GM19351 (cell line): ENCODE measurements at regions not wholly inside any gene's neighbourhood (a gene's known extent, or its start where the extent isn't known, plus 50 kb on each side); places are given as distances from the start of the nearest gene placed in this dataset.
"Not testable (repeated sequence)": the region's sequence is repeated elsewhere in the genome, so short reads cannot be mapped to it uniquely, and the experiment has no call there.

ENCODE experiments used
- ATAC-seq: cut with Tn5 transposase; IDR thresholded peaks from one replicate; pipeline ENCODE4 v1.9.1; 2021; ENCODE audit warnings: mild to moderate bottlenecking, moderate library complexity; ENCODE audit not compliant: unreplicated experiment

GRCh38 chrX:115840729-115841409 is 279.9 kb downstream of the PLS3 start:
- ATAC-seq = not testable (repeated sequence)

- not testable (repeated sequence) for ATAC-seq
These were observed 290.0 kb downstream of the PLS3 start for GRCh38 chrX:115850986-115851385.

- not testable (repeated sequence) for ATAC-seq
These were observed 292.3 kb downstream of the PLS3 start for GRCh38 chrX:115853260-115853659.

GRCh38 chrX:115881170-115881569 is 289.4 kb upstream of the AGTR2 start:
- ATAC-seq = not testable (repeated sequence)

GRCh38 chrX:115884121-115884520 is 286.4 kb upstream of the AGTR2 start:
- not testable (repeated sequence) for ATAC-seq

GRCh38 chrX:115888041-115888440 is 282.5 kb upstream of the AGTR2 start:
- not testable (repeated sequence) for ATAC-seq

- ATAC-seq = not testable (repeated sequence)
These were observed 282.0 kb upstream of the AGTR2 start for GRCh38 chrX:115888519-115888918.

- no peak for ATAC-seq
These were observed 281.2 kb upstream of the AGTR2 start for GRCh38 chrX:115889121-115889890.

GRCh38 chrX:115892056-115892708 is 278.4 kb upstream of the AGTR2 start:
- no peak for ATAC-seq

- peak; percentile 46 for ATAC-seq
These were observed 277.5 kb upstream of the AGTR2 start for GRCh38 chrX:115892787-115893671.

GRCh38 chrX:115894087-115894486 is 276.5 kb upstream of the AGTR2 start:
- peak; percentile 32 for ATAC-seq

GRCh38 chrX:115895678-115896329 is 274.7 kb upstream of the AGTR2 start:
- ATAC-seq = no peak

GRCh38 chrX:115896362-115896761 is 274.2 kb upstream of the AGTR2 start:
- ATAC-seq = no peak

GRCh38 chrX:115897956-115898355 is 272.6 kb upstream of the AGTR2 start:
- no peak for ATAC-seq

- peak; percentile 53 for ATAC-seq
These were observed 272.1 kb upstream of the AGTR2 start for GRCh38 chrX:115898382-115899001.

GRCh38 chrX:115900425-115900824 is 270.1 kb upstream of the AGTR2 start:
- ATAC-seq = no peak

GRCh38 chrX:115901241-115901640 is 269.3 kb upstream of the AGTR2 start:
- ATAC-seq = no peak

GRCh38 chrX:115902995-115903394 is 267.5 kb upstream of the AGTR2 start:
- ATAC-seq = no peak

GRCh38 chrX:115906276-115906675 is 264.3 kb upstream of the AGTR2 start:
- no peak for ATAC-seq

GRCh38 chrX:115906881-115907280 is 263.7 kb upstream of the AGTR2 start:
- ATAC-seq = no peak
